ENCODE measurements at regions not wholly inside any gene's neighbourhood (a gene's known extent, or its start where the extent isn't known, plus 50 kb on each side); places are given as distances from the start of the nearest gene placed in this dataset.
"Not testable (repeated sequence)": the region's sequence is repeated elsewhere in the genome, so short reads cannot be mapped to it uniquely, and the experiment has no call there.

DNA sequence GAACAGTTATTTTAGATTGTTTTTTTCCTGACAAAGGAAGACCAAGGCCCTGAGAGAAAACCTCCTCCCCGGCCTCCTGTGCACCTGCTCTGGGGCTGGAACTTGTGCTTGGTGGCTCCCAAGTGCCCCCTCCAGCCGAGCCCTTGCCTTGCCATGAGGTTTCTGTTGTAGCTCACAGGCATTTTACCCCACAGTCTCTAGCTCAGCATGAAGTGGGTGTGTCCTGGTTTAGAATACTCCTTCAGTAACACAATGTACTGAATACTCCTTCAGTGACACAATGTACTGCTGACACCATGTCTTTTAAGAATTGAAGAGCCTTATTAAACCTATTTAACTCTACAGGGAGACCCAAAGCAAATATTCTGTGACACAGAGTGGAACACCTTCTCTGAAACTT is 116.1 kb downstream of the OR4M2 start:
- not testable (repeated sequence) for H3K27me3 ChIP-seq (ENCODE audit: control insufficient read depth in 1 of 2, insufficient read depth in 2 of 2, low read length in 2 of 2); H3K27ac ChIP-seq (ENCODE audit: low read depth, low read length); H3K9ac ChIP-seq (ENCODE audit: low read depth in 1 of 2, low read length in 2 of 2); H3K4me3 ChIP-seq (ENCODE audit: low read depth in 1 of 2, low read length in 2 of 2); H3K4me1 ChIP-seq (ENCODE audit: control insufficient read depth in 1 of 2, insufficient read depth in 2 of 2, low read length in 2 of 2); H3K36me3 ChIP-seq (ENCODE audit: control insufficient read depth in 1 of 2, insufficient read depth in 2 of 2, low read length in 2 of 2); H3K9me3 ChIP-seq (ENCODE audit: control insufficient read depth in 1 of 2, low read length in 2 of 2)

DNA sequence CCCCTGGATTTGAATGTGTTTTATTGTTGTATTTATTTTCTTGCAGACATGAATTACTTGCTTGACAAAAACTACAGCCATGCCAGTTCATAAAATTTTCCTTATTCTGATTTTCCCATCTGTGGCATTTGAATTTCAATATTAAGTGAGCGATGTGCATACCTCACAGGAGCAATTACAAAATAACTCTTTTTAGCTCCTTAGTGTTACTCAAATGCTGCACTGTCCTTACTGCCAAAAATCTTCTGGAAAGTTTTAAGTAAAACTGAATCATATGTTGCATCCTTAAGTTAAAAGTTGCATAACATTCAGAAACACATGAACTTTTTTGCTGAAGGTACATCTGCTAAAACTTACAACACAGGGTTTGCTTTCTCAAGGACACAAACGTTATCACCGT is 120.1 kb downstream of the OR4M2 start:
- H3K27me3 ChIP-seq (ENCODE audit: control insufficient read depth in 1 of 2, insufficient read depth in 2 of 2, low read length in 2 of 2); H3K4me1 ChIP-seq (ENCODE audit: control insufficient read depth in 1 of 2, insufficient read depth in 2 of 2, low read length in 2 of 2); H3K9me3 ChIP-seq (ENCODE audit: control insufficient read depth in 1 of 2, low read length in 2 of 2); H3K36me3 ChIP-seq (ENCODE audit: control insufficient read depth in 1 of 2, insufficient read depth in 2 of 2, low read length in 2 of 2); H3K9ac ChIP-seq (ENCODE audit: low read depth in 1 of 2, low read length in 2 of 2); H3K4me3 ChIP-seq (ENCODE audit: low read depth in 1 of 2, low read length in 2 of 2); H3K27ac ChIP-seq (ENCODE audit: low read depth, low read length): not testable (repeated sequence)

DNA sequence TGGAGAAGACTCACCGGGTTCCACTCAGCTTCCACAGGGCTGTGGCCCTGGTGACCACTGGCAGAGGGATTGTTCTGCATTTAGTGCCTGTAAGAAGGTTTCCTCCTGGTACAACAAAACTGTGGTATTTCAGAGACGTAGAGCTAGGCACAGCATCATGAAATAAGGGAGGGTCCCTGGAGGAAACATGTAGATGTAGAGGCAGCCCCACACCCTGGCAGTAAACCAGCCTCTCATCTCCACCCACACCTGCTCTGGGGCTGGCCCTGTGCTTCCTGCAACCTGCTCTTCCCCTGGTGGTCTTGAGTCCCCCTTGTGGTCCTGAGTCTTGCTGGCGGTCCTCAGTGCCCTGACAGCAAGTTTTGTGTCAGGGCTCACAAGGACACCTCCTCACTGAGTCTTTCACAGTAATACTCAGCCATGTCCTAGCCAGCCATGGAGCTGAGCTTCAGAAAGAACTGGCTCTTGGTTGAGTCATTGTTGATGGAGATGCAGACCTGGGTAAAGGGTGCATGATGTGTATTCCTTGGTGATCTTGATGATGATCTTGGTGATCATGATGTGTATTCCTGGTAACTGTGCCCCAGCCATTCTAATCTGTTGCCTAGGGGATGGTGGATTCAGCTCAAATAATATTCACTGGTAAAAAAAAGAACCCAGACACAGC is 121.8 kb downstream of the OR4M2 start:
- not testable (repeated sequence) for H3K36me3 ChIP-seq (ENCODE audit: control insufficient read depth in 1 of 2, insufficient read depth in 2 of 2, low read length in 2 of 2); H3K9me3 ChIP-seq (ENCODE audit: control insufficient read depth in 1 of 2, low read length in 2 of 2); H3K27ac ChIP-seq (ENCODE audit: low read depth, low read length); H3K27me3 ChIP-seq (ENCODE audit: control insufficient read depth in 1 of 2, insufficient read depth in 2 of 2, low read length in 2 of 2); H3K4me3 ChIP-seq (ENCODE audit: low read depth in 1 of 2, low read length in 2 of 2); H3K4me1 ChIP-seq (ENCODE audit: control insufficient read depth in 1 of 2, insufficient read depth in 2 of 2, low read length in 2 of 2); H3K9ac ChIP-seq (ENCODE audit: low read depth in 1 of 2, low read length in 2 of 2)

DNA sequence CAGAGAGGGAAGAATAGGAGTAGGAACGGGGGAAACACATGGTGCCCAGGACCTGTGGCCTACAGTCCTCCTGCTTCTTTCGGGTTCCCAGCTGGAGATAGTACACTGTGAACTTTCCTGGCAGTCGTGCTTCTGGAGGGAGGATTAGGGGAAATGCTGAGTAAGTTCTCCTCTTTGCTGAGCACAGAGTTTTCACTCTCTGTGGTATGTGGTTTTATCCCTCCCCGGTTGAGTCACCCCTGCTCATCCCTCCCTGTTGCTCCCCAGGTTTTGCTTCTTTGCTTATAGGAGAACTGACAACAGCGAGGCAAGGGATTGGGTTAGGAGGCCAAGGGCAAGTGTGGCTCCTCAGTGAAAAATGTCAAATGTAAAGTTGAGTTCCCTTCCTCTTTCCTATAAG is 122.9 kb downstream of the OR4M2 start:
- not testable (repeated sequence) for H3K4me1 ChIP-seq (ENCODE audit: control insufficient read depth in 1 of 2, insufficient read depth in 2 of 2, low read length in 2 of 2); H3K27me3 ChIP-seq (ENCODE audit: control insufficient read depth in 1 of 2, insufficient read depth in 2 of 2, low read length in 2 of 2); H3K4me3 ChIP-seq (ENCODE audit: low read depth in 1 of 2, low read length in 2 of 2); H3K27ac ChIP-seq (ENCODE audit: low read depth, low read length); H3K9me3 ChIP-seq (ENCODE audit: control insufficient read depth in 1 of 2, low read length in 2 of 2); H3K9ac ChIP-seq (ENCODE audit: low read depth in 1 of 2, low read length in 2 of 2); H3K36me3 ChIP-seq (ENCODE audit: control insufficient read depth in 1 of 2, insufficient read depth in 2 of 2, low read length in 2 of 2)

DNA sequence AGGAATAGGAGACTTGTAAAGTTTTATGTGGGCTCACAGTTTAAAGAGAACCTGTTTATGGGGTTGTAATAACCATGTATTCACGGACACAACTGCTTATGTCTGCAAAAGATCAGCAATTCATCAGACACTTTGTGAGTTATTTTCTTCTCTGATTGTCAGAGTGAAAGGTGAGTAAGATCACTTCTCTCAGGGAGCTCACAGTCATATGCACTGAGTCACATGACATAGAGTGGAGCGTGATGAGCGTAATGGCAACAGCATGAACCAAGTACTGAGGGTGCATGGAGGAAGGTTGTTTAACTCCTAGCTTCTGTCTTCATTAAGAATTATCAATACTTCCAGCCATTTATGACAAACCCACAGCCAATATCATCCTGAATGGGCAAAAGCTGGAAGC is 128.8 kb downstream of the OR4M2 start:
- H3K36me3 ChIP-seq (ENCODE audit: control insufficient read depth in 1 of 2, insufficient read depth in 2 of 2, low read length in 2 of 2); H3K4me3 ChIP-seq (ENCODE audit: low read depth in 1 of 2, low read length in 2 of 2); H3K9ac ChIP-seq (ENCODE audit: low read depth in 1 of 2, low read length in 2 of 2); H3K27ac ChIP-seq (ENCODE audit: low read depth, low read length); H3K27me3 ChIP-seq (ENCODE audit: control insufficient read depth in 1 of 2, insufficient read depth in 2 of 2, low read length in 2 of 2); H3K9me3 ChIP-seq (ENCODE audit: control insufficient read depth in 1 of 2, low read length in 2 of 2); H3K4me1 ChIP-seq (ENCODE audit: control insufficient read depth in 1 of 2, insufficient read depth in 2 of 2, low read length in 2 of 2): not testable (repeated sequence)

DNA sequence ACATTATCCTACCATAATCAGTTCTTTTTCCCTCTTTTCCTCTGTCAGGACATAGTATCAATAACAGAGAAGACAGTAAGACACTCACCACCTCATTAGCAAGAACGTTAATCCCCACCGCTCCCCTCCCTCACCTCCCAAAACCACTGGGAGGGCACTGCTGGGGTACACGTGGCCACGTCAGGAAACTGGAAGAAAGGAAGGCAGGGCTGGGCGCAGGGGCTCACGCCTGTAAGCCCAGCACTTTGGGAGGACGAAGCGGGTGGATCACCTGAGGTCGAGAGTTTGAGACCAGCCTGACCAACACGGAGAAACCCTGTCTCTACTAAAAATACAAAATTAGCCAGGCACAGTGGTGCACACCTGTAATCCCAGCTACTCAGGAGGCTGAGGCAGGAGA is 142.3 kb downstream of the OR4M2 start:
- not testable (repeated sequence) for H3K36me3 ChIP-seq (ENCODE audit: control insufficient read depth in 1 of 2, insufficient read depth in 2 of 2, low read length in 2 of 2); H3K27me3 ChIP-seq (ENCODE audit: control insufficient read depth in 1 of 2, insufficient read depth in 2 of 2, low read length in 2 of 2); H3K4me3 ChIP-seq (ENCODE audit: low read depth in 1 of 2, low read length in 2 of 2); H3K27ac ChIP-seq (ENCODE audit: low read depth, low read length); H3K4me1 ChIP-seq (ENCODE audit: control insufficient read depth in 1 of 2, insufficient read depth in 2 of 2, low read length in 2 of 2); H3K9ac ChIP-seq (ENCODE audit: low read depth in 1 of 2, low read length in 2 of 2)
- H3K9me3 ChIP-seq (ENCODE audit: control insufficient read depth in 1 of 2, low read length in 2 of 2): peaks cover 1 to 20% of the 10 kb centered on the region in 2 donors

DNA sequence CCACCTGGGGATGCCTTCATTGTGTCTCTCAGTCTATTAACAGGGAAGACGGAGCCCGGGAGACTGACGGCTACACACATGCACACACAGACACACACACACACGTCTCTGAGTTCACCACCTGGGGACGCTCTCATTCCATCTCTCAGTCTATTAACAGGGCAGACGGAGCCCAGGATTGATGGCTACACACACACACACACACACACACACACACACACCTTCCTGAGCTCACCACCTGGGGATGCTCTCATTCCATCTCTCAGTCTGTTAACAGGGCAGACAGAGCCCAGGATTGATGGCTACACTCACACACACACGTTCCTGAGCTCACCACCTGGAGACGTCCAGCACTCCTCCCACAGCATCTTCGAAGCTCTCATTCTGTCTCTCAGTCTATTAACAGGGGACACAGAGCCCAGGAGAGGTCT is 143.9 kb downstream of the OR4M2 start:
- Histone ChIP-seq H3K36me3 (ENCODE audit: control insufficient read depth in 1 of 2, insufficient read depth in 2 of 2, low read length in 2 of 2) (no peaks in the 10 kb centered on the region), H3K4me3 (ENCODE audit: low read depth in 1 of 2, low read length in 2 of 2) (no peak overlapping the region), H3K9ac (ENCODE audit: low read depth in 1 of 2, low read length in 2 of 2) (no peak overlapping the region), H3K27me3 (ENCODE audit: control insufficient read depth in 1 of 2, insufficient read depth in 2 of 2, low read length in 2 of 2) (peaks cover 0 to 3% of the 10 kb centered on the region in 2 donors), H3K27ac (ENCODE audit: low read depth, low read length) (no peak overlapping the region), H3K4me1 (ENCODE audit: control insufficient read depth in 1 of 2, insufficient read depth in 2 of 2, low read length in 2 of 2) (no peaks in the 10 kb centered on the region), H3K9me3 (ENCODE audit: control insufficient read depth in 1 of 2, low read length in 2 of 2) (peaks cover 16 to 24% of the 10 kb centered on the region in 2 donors)

DNA sequence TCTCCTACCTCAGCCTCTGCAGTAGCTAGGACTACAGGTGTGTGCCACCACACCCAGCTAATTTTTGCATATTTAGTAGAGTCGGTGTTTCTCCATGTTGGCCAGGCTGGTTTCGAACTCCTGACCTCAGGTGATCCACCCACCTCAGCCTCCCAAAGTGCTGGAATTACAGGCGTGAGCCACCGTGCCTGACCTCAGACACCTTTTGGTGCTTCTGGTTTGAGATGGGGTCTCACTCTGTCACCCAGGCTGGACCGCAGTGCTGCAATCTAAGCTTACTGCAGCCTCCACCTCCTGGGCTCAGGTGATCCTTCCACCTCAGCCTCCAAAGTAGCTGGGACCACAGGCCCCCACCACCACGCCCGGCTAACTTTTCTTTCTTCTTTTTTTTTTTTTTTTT is 144.6 kb downstream of the OR4M2 start:
- not testable (repeated sequence) for H3K4me3 ChIP-seq (ENCODE audit: low read depth in 1 of 2, low read length in 2 of 2); H3K27me3 ChIP-seq (ENCODE audit: control insufficient read depth in 1 of 2, insufficient read depth in 2 of 2, low read length in 2 of 2); H3K27ac ChIP-seq (ENCODE audit: low read depth, low read length); H3K36me3 ChIP-seq (ENCODE audit: control insufficient read depth in 1 of 2, insufficient read depth in 2 of 2, low read length in 2 of 2); H3K9ac ChIP-seq (ENCODE audit: low read depth in 1 of 2, low read length in 2 of 2); H3K4me1 ChIP-seq (ENCODE audit: control insufficient read depth in 1 of 2, insufficient read depth in 2 of 2, low read length in 2 of 2)
- peaks cover 16 to 27% of the 10 kb centered on the region in 2 donors for H3K9me3 ChIP-seq (ENCODE audit: control insufficient read depth in 1 of 2, low read length in 2 of 2)

DNA sequence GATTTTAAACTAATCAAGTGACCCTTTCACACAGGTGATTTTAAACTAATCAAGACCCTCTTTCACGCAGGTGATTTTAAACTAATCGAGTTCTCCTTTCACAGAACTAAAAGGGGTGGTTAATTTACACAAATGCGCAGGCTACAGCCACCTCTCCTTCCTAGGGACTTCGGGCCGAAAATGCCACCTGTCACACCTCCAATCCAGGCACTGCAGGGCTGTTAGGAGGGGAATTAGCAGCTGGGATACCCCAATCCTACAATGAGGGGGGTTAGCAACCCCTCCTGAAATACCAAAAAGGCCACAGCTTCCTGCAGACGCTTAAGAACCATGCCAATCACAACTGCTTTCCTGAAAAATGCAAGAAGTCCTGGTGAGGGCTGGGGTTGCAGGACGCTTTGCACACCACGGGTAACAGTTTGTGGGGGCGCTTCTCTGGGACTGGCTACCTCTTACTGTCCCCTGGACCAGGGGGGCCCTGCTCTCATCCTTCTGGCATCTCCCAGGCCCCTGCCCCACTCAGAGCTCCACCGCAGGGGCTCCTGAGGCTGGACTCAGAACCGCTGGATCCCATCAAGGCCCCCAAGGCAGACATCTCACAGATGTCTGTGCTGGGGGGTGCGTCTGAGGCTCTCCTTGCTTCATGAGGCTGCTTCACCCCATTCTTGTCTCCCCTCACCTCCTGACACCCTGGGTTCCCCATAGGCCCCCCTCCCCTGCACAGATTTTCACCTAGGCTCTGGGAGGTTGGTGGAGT is 145.9 kb downstream of the OR4M2 start:
- Histone ChIP-seq H3K9ac (ENCODE audit: low read depth in 1 of 2, low read length in 2 of 2) (no peak overlapping the region), H3K9me3 (ENCODE audit: control insufficient read depth in 1 of 2, low read length in 2 of 2) (peaks cover 21 to 29% of the 10 kb centered on the region in 2 donors), H3K4me3 (ENCODE audit: low read depth in 1 of 2, low read length in 2 of 2) (no peak overlapping the region), H3K4me1 (ENCODE audit: control insufficient read depth in 1 of 2, insufficient read depth in 2 of 2, low read length in 2 of 2) (no peaks in the 10 kb centered on the region), H3K27ac (ENCODE audit: low read depth, low read length) (no peak overlapping the region), H3K36me3 (ENCODE audit: control insufficient read depth in 1 of 2, insufficient read depth in 2 of 2, low read length in 2 of 2) (no peaks in the 10 kb centered on the region), H3K27me3 (ENCODE audit: control insufficient read depth in 1 of 2, insufficient read depth in 2 of 2, low read length in 2 of 2) (peaks cover 0 to 3% of the 10 kb centered on the region in 2 donors)

DNA sequence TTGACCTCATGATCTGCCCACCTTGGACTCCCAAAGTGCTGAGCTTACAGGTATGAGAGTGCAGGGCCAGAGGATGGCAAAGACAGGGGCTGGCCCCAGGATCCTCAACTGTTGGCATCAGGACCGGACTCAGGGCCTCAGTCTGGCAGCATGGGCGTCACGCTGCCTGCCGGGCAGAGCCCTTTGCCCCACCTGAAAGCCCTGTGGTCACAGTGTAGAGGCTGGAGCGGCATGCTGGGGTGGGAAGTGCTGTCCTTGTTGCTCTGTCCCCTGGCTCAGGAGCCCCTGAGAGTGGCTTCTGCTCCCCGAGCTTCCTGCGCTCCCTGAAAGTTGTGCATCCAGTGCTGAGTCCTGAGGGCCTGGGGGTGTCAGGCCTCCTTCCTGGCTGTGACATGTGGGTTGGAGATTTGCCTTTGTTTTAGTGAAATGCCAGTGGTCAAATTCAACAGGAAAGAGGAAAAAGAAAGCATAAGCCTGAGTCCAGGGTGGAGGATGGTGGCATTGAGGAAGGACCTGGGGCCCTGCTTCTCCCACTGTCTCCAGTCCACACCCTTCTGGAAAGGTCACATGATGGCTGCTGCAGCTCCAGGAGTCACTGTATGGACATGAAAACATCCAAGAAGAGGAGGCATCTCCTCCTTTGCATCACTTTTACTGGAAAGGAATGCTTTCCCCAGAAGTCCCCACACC is 147.2 kb downstream of the OR4M2 start:
- no peaks in the 10 kb centered on the region for H3K4me1 ChIP-seq (ENCODE audit: control insufficient read depth in 1 of 2, insufficient read depth in 2 of 2, low read length in 2 of 2)
- no peak overlapping the region for H3K27ac ChIP-seq (ENCODE audit: low read depth, low read length)
- H3K9ac ChIP-seq (ENCODE audit: low read depth in 1 of 2, low read length in 2 of 2): no peak overlapping the region
- no peaks in the 10 kb centered on the region for H3K36me3 ChIP-seq (ENCODE audit: control insufficient read depth in 1 of 2, insufficient read depth in 2 of 2, low read length in 2 of 2)
- peaks cover 21 to 33% of the 10 kb centered on the region in 2 donors for H3K9me3 ChIP-seq (ENCODE audit: control insufficient read depth in 1 of 2, low read length in 2 of 2)
- no peak overlapping the region for H3K4me3 ChIP-seq (ENCODE audit: low read depth in 1 of 2, low read length in 2 of 2)
- H3K27me3 ChIP-seq (ENCODE audit: control insufficient read depth in 1 of 2, insufficient read depth in 2 of 2, low read length in 2 of 2): peaks cover 0 to 3% of the 10 kb centered on the region in 2 donors

Measured in duodenal mucosa (tissue), 2 donors.